ENCODE measurements at regions not wholly inside any gene's neighbourhood (a gene's known extent, or its start where the extent isn't known, plus 50 kb on each side); places are given as distances from the start of the nearest gene placed in this dataset.

- no peak overlapping the region for H3K4me3 ChIP-seq
- intact Hi-C loops (cut with DNase I), result no loop called here
- no peaks in the 10 kb centered on the region for H3K36me3 ChIP-seq
- H3K27ac ChIP-seq, result no peak overlapping the region
- no peaks in the 10 kb centered on the region for H3K27me3 ChIP-seq (replicated peaks; ENCODE audit: insufficient read depth)
- 47% methylated on average over 4 of the region's 4 CpGs for WGBS
- TF ChIP-seq CTCF (IDR thresholded peaks at IDR 0.05) (no peak), POLR2AphosphoS5 (IDR thresholded peaks at IDR 0.05) (no peak), POLR2A (IDR thresholded peaks at IDR 0.05) (no peak)
- no peaks in the 10 kb centered on the region for H3K4me1 ChIP-seq (replicated peaks)
- no peaks in the 10 kb centered on the region for H3K9me3 ChIP-seq
- DNase-seq (ENCODE audit: low spot score), result no peak
These were observed 99.3 kb upstream of the FAM20A start for GRCh38 chr17:68700421-68700820.

- TF ChIP-seq POLR2A (IDR thresholded peaks at IDR 0.05) (no peak), CTCF (IDR thresholded peaks at IDR 0.05) (no peak), POLR2AphosphoS5 (IDR thresholded peaks at IDR 0.05) (no peak)
- no peak for DNase-seq (ENCODE audit: low spot score)
- intact Hi-C loops (cut with DNase I), result no loop called here
- 90% methylated on average over 6 of the region's 6 CpGs for WGBS
- H3K4me3 ChIP-seq, result no peak overlapping the region
- H3K27ac ChIP-seq, result no peak overlapping the region
- H3K36me3 ChIP-seq, result no peaks in the 10 kb centered on the region
- H3K9me3 ChIP-seq, result no peaks in the 10 kb centered on the region
- no peaks in the 10 kb centered on the region for H3K27me3 ChIP-seq (replicated peaks; ENCODE audit: insufficient read depth)
- no peaks in the 10 kb centered on the region for H3K4me1 ChIP-seq (replicated peaks)
These were observed 98.8 kb upstream of the FAM20A start for GRCh38 chr17:68699936-68700335.

- Histone ChIP-seq H3K27me3 (replicated peaks; ENCODE audit: insufficient read depth) (no peaks in the 10 kb centered on the region), H3K4me3 (no peak overlapping the region), H3K4me1 (replicated peaks) (no peaks in the 10 kb centered on the region), H3K36me3 (no peaks in the 10 kb centered on the region), H3K9me3 (no peaks in the 10 kb centered on the region), H3K27ac (no peak overlapping the region)
- TF ChIP-seq POLR2A (IDR thresholded peaks at IDR 0.05) (no peak), POLR2AphosphoS5 (IDR thresholded peaks at IDR 0.05) (no peak), CTCF (IDR thresholded peaks at IDR 0.05) (no peak)
- 15% methylated on average over 3 of the region's 3 CpGs for WGBS
- intact Hi-C loops (cut with DNase I), result no loop called here
- DNase-seq (ENCODE audit: low spot score), result no peak
These were observed 97.6 kb upstream of the FAM20A start for GRCh38 chr17:68698746-68699145.

GRCh38 chr17:68697850-68698361 is 96.7 kb upstream of the FAM20A start:
- intact Hi-C loops (cut with DNase I), result no loop called here
- no peak overlapping the region for H3K4me3 ChIP-seq
- H3K9me3 ChIP-seq, result no peaks in the 10 kb centered on the region
- 87% methylated on average over 1 of the region's 1 CpG for WGBS
- no peak for TF ChIP-seq CTCF (IDR thresholded peaks at IDR 0.05)
- TF ChIP-seq POLR2A (IDR thresholded peaks at IDR 0.05), result no peak
- TF ChIP-seq POLR2AphosphoS5 (IDR thresholded peaks at IDR 0.05), result no peak
- H3K27ac ChIP-seq, result no peak overlapping the region
- DNase-seq (ENCODE audit: low spot score), result no peak
- no peaks in the 10 kb centered on the region for H3K36me3 ChIP-seq
- no peaks in the 10 kb centered on the region for H3K4me1 ChIP-seq (replicated peaks)
- no peaks in the 10 kb centered on the region for H3K27me3 ChIP-seq (replicated peaks; ENCODE audit: insufficient read depth)

GRCh38 chr17:68695659-68696058 is 94.5 kb upstream of the FAM20A start:
- H3K36me3 ChIP-seq, result no peaks in the 10 kb centered on the region
- H3K4me1 ChIP-seq (replicated peaks), result no peaks in the 10 kb centered on the region
- WGBS, result 95% methylated on average over 2 of the region's 2 CpGs
- H3K27ac ChIP-seq, result no peak overlapping the region
- no peak overlapping the region for H3K4me3 ChIP-seq
- intact Hi-C loops (cut with DNase I), result no loop called here
- TF ChIP-seq POLR2A (IDR thresholded peaks at IDR 0.05) (no peak), POLR2AphosphoS5 (IDR thresholded peaks at IDR 0.05) (no peak), CTCF (IDR thresholded peaks at IDR 0.05) (no peak)
- no peaks in the 10 kb centered on the region for H3K27me3 ChIP-seq (replicated peaks; ENCODE audit: insufficient read depth)
- no peak for DNase-seq (ENCODE audit: low spot score)
- H3K9me3 ChIP-seq, result no peaks in the 10 kb centered on the region
